Medulla oblongata (tissue), 1 donor: ENCODE measurements at regions not wholly inside any gene's neighbourhood (a gene's known extent, or its start where the extent isn't known, plus 50 kb on each side); places are given as distances from the start of the nearest gene placed in this dataset.

Experiments
- DNase-seq: peaks from one replicate; pipeline ENCODE4 v3.0.0-alpha.2; 2015; ENCODE audit errors: extremely low spot score

DNA sequence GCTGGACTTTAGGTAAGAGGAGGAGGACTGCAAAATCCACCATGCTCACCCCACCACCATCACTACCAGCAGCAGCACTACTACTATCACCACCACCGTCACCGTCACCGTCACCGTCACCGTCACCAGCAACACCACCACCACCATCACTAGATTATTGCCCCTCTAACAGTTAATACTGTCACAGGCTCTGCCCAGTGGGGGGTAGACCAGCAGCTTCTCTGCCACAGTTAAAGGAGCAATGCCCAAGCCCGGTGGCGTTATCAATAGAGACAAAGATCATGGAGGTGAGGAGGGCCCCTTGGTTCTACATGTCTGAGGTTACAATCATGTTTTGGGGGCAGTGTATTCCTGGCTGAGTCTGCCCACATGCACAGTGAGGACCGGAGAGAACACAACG is 184.4 kb upstream of the DYNLRB2 start:
- DNase-seq, result no peak

DNA sequence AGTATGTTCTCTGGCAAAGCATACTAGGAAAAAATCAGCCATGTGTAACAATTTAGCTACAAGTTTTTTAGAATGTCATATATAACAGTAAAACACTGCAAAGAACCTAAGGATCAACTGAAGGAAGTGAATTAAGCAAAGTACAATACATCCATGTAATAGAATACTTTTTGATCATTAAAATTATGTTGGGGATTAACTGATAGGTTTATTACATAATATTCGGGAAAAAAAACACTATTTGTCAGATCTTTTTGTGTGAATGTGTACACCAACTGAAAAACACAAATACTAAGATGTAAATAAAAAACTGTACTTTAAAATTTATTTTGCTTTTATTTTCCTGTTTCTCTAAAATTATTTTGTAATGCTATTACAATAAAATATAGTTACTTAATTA is 185.5 kb upstream of the DYNLRB2 start:
- DNase-seq, result no peak

DNA sequence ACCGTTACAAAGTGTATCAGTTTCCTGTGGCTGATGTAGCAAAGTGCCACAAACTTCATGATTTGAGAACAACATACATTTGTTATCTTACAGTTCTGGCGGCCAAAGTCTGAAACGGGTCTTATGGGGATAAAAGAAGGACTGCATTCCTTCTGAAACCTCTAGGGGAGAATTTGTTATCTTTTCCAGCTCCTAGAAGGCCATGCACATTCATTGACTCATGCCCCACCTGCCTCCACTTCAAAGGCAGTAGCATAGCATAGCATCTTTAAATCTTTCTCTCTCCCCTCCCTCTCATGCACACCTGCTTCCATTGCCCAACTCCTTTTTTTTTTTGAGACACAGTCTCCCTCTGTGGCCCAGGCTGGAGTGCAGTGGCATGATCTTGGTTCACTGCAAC is 190.7 kb upstream of the DYNLRB2 start:
- DNase-seq, result no peak

DNA sequence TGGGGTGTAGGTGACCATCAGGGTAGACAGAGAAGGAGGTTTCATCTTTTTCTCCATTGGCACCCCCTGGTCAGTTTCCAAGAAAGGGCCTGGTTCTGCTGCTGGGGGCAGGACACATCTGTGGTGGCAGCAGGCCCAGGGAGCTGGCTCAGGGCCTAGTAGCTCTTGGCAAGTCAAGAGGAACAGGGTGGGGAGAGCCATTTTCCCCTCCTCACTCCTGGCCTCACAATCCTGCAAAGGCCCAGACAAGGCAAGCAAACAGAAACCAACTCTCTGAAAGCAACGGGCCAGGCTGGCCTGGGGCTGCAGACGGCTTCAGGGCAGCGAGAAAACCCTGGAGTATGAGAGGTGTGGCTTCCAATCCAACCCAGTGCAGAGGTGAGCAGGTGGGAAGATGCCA is 192.9 kb upstream of the DYNLRB2 start:
- DNase-seq, result peak; percentile 44

DNA sequence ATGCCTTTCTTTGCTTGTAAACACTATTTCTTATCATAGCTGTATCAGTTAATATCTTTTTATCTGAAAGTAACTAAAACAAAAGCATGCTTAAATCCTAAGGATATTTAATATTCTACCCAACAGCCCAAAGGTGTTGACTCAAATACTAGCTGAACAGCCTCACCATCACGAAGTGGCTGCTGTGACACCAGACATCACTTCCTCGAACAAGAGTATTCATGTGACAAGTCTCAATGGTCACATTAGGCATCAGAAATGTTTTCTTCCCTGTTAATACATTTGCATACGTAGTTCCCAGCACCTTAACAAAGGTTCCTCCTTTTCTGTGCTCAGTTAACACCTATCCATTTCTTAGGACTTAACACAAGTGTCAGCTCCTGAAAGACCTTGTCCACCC is 193.8 kb upstream of the DYNLRB2 start:
- no peak for DNase-seq

DNA sequence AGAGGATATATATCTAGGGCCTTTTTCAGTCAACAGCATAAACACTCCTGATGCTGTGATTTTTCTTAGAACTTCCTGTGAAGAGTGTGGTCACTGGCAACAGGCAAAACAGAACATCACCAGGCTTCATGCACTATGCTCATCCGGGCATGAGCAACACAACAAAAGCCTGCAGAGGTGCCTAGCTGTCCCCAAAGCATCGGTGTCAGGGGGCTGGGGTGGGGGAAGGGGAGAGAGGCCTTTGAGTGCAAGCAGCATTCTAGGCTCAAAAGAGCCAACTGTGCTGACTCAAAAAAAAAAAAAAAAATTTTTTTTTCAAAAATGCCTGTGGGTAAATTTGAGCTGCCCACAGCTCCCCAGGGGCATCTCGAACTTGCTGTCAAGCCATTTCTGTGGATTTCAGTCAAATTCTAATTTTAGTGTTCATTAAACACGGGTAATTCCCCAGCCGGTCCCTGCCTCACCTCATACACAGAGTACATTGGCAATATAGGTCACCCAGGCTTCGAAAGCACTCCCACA is 194.6 kb upstream of the DYNLRB2 start:
- peak; percentile 40 for DNase-seq

DNA sequence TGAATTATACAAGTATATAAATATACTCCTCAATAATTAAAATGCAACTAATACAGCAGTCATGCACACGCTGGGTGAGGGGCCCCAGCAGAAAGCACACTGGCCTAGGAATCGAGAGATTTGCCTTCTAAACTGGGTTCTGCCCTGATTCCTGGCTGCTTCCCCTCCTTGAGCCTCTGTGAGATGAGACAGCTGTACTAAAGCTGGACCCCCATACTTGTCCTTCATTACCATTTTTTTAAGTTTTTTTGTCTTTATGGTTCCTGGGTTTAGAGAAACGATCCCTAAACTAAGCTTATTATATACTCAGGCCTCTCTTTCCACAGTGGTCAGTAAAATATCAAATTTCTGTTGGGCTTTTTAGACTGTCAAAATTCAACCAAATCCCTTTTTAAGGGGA is 195.1 kb upstream of the DYNLRB2 start:
- DNase-seq, result no peak

DNA sequence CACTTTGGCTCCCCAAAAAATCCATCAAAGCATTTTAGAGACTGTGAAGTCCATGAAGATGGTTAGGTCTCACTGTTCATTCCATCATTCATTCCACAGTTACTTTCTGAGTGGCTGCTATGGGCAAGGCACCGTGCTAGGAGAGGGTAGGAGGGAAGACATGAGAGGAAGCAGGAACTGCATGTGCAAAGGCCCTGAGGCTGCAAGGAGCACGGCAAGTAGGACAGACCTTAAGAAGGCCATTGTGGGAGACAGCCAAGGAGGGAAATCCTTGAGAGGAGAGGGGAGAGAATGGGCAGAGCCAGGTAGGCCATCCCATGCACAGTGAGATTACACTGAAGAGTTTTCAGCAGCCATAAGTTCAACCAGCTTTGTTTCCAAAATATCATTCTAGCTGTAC is 196.2 kb upstream of the DYNLRB2 start:
- DNase-seq, result no peak

DNA sequence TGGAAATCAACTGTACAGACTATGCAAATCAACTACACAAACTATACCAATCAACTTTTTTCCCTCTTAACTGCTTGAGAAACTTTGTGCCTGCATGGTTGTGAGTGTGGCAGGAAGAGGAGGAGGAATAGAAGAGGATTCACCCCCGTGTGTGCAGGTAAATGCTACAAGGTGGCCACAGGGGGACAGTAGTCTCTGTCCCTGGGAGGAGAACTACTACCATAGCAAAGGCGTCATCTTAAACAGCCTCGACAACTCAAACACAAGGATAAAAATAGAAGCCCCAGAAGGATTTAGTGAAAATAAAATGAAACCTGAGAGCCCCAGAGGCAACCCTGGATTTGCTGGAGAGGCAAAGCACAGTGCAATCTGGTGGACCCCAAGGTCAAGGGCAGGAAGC is 199.5 kb upstream of the DYNLRB2 start:
- no peak for DNase-seq

DNA sequence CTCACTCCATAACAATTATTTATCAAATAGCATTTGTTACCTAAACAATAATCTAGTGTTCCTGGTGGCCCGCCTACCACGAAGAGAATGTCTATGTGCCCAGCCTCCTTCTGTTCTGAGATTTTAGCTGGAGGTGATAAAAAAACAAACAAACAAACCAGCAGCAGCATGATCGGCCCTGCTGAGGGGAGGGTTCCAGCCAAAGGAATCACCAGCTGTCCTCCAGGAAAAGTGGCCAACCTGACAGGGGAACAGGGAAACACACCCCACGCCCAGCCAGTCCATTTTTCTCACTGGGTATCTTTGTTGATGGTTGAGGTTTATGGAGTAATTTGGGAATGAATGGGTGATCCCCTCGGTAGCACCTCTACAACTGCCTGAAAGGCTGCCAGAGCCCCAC is 203.0 kb upstream of the DYNLRB2 start:
- DNase-seq, result no peak

DNA sequence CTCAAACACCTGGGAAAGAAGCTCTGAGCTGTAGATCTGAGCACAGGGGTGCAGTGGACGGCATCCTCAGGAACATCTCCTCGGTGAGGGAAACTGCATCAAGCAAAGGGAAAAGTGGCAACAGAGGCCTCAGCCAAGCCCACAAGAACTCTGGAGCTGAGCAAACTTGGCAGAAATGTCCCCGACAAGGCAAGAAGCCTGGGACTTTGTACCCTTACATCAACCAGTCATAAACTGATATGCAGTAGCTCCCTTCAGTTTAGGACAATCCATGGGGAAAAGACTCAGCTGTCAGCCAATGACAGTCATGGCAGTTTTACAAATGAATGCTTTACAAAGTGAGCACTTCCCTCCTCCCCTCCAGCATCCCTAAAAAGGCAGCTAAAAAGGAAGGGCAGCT is 210.0 kb upstream of the DYNLRB2 start:
- no peak for DNase-seq

DNA sequence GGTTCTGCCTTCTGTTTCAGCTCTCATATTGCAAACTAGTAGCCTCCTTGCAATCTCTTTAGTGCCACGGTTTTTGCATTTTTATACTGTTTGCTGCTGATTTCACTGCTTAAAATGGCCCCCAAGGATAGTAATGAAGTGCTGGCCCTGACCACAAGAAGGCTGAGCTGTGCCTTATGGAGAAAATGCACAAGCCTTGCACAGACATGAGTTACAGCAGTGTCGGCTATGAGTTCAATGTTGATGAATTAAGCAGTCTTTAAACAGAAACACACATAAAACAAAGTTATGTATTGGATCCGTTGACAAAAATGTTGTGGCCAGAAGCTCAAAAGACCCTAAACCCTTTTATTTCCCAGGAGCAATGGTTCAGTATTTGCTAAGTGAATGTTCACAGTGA is 210.6 kb upstream of the DYNLRB2 start:
- DNase-seq, result no peak

DNA sequence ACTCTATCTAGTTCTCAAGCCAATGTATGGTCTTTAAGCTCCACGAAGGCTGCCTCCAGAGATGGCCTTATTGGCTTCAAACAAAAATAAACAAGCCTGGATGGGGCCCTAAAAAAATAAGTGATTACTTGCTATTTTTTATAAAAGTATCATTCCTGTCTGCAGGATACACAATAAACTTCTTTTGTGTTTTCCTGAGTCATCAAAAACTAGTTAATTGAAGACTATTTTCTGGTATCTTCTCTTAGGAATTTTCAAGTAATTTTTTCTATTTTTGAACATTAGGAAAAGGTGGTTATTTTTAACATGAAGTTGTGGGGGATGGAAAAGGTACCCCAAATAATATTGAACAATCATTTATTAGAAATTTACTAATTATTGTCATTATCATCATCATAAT is 213.1 kb upstream of the DYNLRB2 start:
- no peak for DNase-seq

DNA sequence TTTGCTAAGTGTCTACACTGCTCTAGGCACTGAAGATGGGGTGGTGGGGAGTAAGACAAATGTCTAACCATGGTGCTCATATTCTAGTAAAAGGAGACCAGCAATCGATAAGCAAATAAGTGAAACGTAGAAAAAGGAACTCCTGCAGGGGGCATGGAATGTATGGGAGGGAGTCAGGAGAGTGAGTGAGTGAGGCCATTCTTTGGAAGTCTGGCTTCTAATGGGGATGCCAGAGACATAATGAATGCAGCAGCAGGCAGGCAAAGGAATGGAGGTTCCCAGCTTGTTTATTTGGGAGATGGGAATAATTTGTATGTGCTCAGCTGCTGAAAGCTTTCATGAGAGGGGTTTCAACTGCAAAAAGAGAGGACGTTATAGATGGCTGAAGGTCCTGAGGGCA is 216.4 kb upstream of the DYNLRB2 start:
- no peak for DNase-seq

DNA sequence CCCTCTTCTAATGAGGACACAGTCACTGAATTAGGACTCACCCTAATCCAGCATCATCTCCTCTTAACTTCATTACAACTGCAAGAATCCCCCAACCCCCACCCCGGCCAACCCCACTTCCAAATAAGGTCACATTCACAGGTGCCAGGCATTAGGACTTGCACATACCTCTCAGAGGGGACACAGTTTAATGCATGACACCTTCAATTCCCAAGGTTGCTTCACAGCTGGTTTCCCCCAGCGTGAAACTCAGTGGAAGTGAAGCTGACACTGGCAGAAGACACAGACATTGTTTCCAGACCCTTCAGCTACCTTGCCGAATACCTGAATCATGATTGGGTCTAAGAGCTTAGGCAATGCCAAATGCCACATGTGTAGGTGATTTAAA is 217.0 kb upstream of the DYNLRB2 start:
- no peak for DNase-seq

DNA sequence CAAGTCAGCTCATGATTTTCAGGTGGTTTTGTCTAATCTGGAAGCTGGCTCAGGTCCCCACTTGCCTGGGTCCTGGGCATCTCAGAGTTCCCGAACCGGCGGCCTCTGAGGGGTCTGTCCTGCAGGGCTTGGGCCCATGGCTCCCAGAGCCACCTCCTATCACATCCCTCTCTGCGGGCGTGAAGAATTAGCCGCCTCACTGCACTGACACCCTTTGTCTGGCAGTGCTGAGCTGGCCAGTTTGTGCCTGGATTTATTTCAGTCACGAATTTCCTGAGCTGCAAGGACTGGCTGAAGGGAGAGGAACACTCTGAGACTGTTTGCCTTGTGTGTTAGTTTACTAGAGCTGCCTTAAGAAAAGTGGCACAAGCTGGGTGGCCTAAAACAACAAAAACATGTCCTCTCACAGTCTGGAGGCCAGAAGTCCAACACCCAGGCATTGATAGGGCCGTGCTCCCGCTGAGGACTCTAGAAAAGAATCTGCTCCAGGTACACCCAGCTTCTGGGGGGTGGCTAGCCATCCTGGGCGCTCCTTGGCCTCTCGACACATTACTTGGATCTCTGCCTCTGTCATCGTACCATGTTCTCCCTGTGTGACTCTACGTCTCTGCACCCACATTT is 217.5 kb upstream of the DYNLRB2 start:
- DNase-seq, result peak; percentile 48

DNA sequence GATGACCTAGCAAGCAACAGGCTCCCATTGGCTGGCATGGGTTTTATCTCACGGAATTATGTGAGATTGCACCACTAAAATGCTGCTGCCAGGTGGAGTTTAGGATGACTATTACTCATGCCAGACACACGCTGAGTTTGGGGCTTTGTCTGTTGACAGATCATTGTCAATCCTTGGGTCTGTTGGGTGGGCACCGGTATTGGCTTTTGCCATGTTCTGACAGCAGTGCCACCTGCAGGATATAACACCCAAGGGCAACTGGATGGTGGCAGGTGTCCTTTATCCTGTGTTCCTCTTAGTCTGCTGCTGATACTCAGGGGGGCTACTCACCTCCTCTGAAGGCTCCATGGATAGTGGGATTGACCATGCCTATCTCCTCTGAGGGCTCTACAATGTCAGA is 221.6 kb upstream of the DYNLRB2 start:
- DNase-seq, result no peak

DNA sequence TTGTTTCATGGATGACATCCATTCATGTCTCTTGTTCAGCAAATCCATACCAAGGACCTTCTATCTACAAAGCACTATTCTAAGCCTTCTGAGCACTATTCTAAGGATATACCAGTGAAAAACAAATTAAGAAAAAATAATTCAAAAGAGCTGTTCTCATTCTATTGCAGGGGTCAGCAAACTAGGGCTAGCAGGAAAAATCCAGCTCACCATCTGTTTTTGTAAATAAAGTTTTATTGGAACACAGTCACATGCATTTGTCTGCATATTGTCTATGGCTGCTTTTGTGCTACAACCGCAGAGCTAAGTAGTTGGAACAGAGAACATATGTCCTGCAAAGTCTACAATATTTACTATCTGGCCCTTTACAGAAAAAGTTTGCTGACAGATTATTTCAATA is 222.7 kb upstream of the DYNLRB2 start:
- DNase-seq, result no peak

DNA sequence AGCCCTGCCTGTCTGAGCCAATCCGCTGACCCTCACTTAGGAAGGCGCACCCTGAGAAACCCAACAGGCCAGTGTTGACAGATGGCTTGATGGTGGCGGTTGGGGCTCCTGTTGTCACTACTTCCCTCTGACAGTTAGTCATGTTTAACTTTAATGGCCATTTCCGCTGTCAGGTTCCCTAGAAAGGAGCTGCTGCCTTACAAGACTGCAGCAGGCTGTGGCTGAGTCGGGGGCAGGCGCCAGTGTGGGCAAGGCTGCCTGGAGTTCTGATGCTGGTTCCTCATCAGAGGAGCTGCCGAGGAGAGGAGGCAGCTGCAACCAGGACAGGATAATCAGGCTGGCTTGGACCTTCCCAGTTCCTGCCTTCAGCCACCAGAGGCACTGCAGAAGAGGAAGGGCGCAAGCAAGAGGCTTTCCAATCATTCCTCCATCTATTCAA is 223.2 kb upstream of the DYNLRB2 start:
- no peak for DNase-seq

DNA sequence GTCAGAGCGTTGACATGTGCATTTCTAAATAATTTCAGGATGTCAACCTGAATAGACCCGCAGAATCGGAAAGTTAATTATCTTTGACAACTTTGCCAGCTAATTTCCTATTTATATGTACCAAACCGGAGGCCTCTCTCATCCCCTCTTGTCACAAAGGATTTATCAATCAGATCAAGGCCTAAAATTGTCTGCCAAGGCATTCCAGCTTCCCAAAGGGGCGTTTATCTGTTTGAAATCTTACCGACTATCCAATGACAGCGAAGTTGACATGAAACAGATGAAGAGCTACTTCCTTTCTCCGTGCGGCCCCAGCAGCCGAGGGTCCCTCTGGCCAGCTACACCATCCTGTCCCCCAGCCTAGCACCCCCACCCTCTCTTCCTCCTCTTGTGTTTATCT is 223.7 kb upstream of the DYNLRB2 start:
- no peak for DNase-seq

DNA sequence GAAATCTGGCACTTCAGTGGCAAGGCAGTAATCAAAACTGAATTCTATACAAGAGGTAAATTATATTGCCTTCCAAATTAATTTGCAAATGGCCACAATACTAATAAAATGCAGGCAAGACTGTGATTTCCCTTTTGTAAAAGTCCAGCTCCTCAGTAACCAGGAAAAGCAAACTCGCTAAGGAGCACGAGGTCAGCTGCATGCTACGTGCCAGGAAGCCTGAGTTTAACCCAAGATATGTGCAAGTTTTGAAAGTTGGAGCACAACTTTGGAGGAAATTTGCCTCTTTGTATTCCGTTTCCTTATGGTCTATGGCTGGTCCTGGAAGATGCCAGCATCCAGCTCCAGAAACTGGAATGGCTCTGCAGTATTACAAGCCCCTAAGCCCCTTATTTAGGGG is 226.8 kb upstream of the DYNLRB2 start:
- no peak for DNase-seq

DNA sequence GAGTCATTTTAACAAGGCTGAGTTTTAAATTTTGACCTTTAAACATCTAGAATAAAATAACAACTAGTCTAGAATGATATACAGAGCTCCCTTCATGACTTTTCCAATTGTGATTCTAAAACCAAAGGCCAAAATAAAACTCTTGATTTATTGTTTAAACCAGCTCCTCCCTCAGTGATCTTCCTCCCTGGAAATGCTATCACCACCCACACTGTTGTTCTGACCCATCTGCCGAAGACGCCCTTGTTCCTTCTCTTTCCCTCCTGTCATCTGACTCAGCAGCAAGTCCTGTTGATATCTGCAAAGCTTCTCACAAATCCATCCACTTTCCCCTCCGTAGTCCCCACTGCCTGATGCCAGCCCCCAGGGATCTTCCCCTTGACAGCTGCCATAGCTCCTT is 231.6 kb upstream of the DYNLRB2 start:
- DNase-seq, result no peak

DNA sequence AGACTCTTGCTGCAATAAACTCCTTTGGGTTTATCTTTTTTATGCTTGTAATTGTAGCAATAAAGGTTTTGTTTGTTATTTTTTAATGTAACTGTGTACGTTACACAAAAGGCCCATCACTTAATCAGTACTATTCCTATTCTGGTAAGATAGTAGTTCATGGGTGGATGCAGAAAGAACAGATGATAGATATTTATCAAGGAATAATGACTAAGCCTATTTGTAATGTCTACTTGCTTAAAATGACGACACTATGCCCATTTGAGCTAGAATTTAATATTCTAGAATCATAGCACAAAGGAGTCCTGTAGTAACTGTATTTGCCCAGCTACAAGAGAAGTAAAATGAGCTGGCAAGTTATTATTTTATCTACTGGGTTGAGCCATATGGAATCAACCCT is 235.4 kb upstream of the DYNLRB2 start:
- no peak for DNase-seq

DNA sequence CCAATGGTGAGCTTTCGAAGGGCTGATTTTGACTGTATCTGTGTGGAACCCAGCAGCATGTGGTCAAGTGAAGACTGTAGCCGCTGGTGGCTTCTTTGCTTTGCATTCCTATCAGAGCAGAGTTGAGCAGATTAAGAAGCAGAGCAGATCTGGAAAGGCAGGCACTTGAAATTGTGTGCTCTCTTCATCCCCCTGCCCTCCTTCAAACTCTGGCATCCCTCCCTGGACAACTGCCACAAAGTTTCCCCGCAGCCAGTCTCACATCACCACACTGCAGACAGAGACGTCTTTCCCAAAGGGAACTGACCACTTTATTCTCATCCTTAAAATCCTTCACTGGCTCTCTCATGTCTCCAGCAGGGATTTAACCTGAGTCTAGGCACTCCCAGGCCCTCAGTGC is 237.1 kb upstream of the DYNLRB2 start:
- no peak for DNase-seq
